IPS-NIHi11 (cell line): ENCODE measurements at regions not wholly inside any gene's neighbourhood (a gene's known extent, or its start where the extent isn't known, plus 50 kb on each side); places are given as distances from the start of the nearest gene placed in this dataset.

ENCODE experiments used
- DNase-seq: peaks from one replicate; pipeline ENCODE4 v3.0.0; 2012; ENCODE audit warnings: mixed read lengths, low spot score

- no peak for DNase-seq
Measured at GRCh38 chr11:69972351-69972802, 105.7 kb upstream of the ANO1 start.

- DNase-seq = no peak
Measured at GRCh38 chr11:69974528-69974927, 103.6 kb upstream of the ANO1 start.

- no peak for DNase-seq
Measured at GRCh38 chr11:69975822-69976221, 102.3 kb upstream of the ANO1 start.

- no peak for DNase-seq
Measured at GRCh38 chr11:69976794-69977193, 101.3 kb upstream of the ANO1 start.

GRCh38 chr11:69977951-69978350 is 100.2 kb upstream of the ANO1 start:
- DNase-seq = no peak

GRCh38 chr11:69978841-69979614 is 99.1 kb upstream of the ANO1 start:
- no peak for DNase-seq

- DNase-seq = no peak
Measured at GRCh38 chr11:69979632-69980031, 98.5 kb upstream of the ANO1 start.

GRCh38 chr11:69981119-69981784 is 96.9 kb upstream of the ANO1 start:
- DNase-seq = no peak

GRCh38 chr11:69982690-69983570 is 95.2 kb upstream of the ANO1 start:
- DNase-seq = no peak

- no peak for DNase-seq
Measured at GRCh38 chr11:69983571-69983877, 94.6 kb upstream of the ANO1 start.

GRCh38 chr11:69983897-69984438 is 94.1 kb upstream of the ANO1 start:
- DNase-seq = no peak

GRCh38 chr11:69984457-69985261 is 93.5 kb upstream of the ANO1 start:
- peak; percentile 76 for DNase-seq

- DNase-seq = no peak
Measured at GRCh38 chr11:69985331-69985640, 92.8 kb upstream of the ANO1 start.

- DNase-seq = peak; percentile 57
Measured at GRCh38 chr11:69985641-69986439, 92.3 kb upstream of the ANO1 start.

- no peak for DNase-seq
Measured at GRCh38 chr11:69986440-69986787, 91.7 kb upstream of the ANO1 start.

GRCh38 chr11:69986830-69987229 is 91.3 kb upstream of the ANO1 start:
- DNase-seq = no peak

GRCh38 chr11:69992026-69992425 is 86.1 kb upstream of the ANO1 start:
- DNase-seq = no peak

- DNase-seq = no peak
Measured at GRCh38 chr11:69992943-69993694, 85.0 kb upstream of the ANO1 start.

- DNase-seq = no peak
Measured at GRCh38 chr11:69994810-69995209, 83.3 kb upstream of the ANO1 start.

GRCh38 chr11:69995697-69996096 is 82.4 kb upstream of the ANO1 start:
- DNase-seq = no peak
